GM19238 (cell line): ENCODE measurements at regions not wholly inside any gene's neighbourhood (a gene's known extent, or its start where the extent isn't known, plus 50 kb on each side); places are given as distances from the start of the nearest gene placed in this dataset.
"Not testable (repeated sequence)": the region's sequence is repeated elsewhere in the genome, so short reads cannot be mapped to it uniquely, and the experiment has no call there.

Experiments
- DNase-seq: peaks from one replicate; pipeline ENCODE4 v3.0.0; 2011; ENCODE audit warnings: low spot score; ENCODE audit not compliant: insufficient read length

GRCh38 chr6:15775076-15775634 is 112.3 kb upstream of the DTNBP1 start:
- DNase-seq: no peak

- DNase-seq: no peak
These were observed 111.1 kb upstream of the DTNBP1 start for GRCh38 chr6:15773806-15774410.

- no peak for DNase-seq
These were observed 107.7 kb upstream of the DTNBP1 start for GRCh38 chr6:15770347-15771143.

GRCh38 chr6:15769511-15770018 is 106.7 kb upstream of the DTNBP1 start:
- DNase-seq: no peak

- DNase-seq: no peak
These were observed 106.2 kb upstream of the DTNBP1 start for GRCh38 chr6:15768999-15769398.

DNA sequence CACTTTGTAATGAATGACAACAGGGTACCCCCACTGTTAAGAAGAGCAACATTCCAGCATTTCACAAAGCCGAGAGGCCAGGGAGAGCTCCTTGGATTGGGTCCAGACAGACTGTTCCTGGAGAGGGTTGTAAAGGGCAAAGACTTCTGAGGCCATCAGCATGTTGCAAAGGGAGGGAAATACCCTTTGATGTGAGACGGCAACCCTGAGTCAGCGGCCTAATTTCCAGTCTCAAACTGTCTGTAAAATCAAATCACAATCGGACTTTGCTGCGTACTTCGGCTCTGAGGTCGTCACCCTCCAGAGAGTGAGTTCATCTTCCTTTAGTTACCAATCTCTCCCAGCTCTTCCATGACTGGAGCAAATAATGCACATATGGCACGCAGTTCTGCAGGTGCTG is 101.0 kb upstream of the DTNBP1 start:
- no peak for DNase-seq

- no peak for DNase-seq
These were observed 100.5 kb upstream of the DTNBP1 start for GRCh38 chr6:15763364-15763763.

GRCh38 chr6:15761045-15761502 is 98.2 kb upstream of the DTNBP1 start:
- no peak for DNase-seq

- no peak for DNase-seq
These were observed 95.9 kb upstream of the DTNBP1 start for GRCh38 chr6:15758631-15759215.

DNA sequence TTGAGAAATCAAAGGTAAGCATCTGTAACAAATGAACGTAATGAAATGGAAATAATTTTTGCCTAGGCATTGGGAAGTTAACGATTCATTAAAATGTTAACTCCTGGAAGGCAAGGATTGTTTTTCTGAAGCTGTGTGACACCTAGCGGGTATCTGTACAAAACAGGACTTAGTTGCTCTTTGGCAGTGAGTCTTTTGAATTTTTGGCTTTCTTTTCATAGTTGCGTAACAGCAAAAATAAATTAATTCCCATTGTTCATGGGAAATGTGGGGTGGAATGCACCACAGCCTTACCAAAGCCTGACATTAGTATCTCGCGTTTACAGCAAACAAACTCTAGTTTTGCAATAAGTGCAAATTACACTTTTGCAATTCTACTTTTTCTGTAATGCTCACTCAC is 92.7 kb upstream of the DTNBP1 start:
- no peak for DNase-seq

GRCh38 chr6:15754706-15755079 is 91.9 kb upstream of the DTNBP1 start:
- DNase-seq: no peak

- no peak for DNase-seq
These were observed 91.3 kb upstream of the DTNBP1 start for GRCh38 chr6:15754035-15754705.

DNA sequence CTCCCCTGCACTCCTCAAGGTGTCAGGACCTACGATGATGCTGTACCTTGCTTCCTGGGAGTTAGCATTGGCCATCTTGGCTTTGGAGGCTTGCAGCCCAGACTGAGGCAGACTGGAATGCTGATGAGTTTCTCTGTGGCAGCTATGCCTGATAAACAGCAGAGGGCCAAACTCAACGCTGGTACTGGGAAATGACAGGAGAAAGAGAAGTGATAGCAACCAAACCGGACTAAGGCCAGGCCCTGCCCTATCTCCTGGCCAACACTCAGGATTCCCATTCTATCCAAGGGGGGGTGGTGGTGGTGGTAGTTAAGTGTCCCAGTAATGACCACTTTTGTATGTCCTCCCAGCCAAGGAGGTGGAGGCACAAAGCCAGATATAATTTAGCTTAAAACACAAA is 90.0 kb upstream of the DTNBP1 start:
- DNase-seq: no peak

DNA sequence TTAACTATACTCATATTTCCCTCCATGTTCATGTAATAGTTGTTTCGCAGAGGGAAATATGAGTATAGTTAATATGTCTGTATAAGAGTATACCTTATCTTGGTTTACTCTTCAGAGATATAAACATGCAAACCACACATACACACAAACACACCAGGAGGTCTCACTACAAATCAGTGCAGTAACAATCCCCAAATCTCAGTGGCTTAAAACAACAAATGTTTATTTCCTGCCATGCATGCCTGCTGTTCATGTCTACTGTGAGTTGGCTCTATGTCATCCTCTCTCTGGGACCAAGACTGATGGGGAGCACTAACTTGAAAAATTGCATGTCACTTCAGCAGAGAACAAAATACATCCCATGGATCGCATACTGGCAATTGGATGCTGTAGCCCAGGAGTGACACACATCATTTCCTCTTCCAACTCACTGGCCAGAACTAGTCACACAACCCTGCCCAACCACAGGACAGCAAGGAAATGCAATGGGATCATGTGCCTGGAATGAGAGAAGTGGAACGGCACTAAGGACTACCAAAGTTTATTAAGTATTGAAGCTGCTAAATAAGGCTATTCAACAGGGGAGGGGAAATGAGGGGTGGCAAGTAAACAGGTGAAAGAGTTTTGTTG is 89.0 kb upstream of the DTNBP1 start:
- DNase-seq: no peak

DNA sequence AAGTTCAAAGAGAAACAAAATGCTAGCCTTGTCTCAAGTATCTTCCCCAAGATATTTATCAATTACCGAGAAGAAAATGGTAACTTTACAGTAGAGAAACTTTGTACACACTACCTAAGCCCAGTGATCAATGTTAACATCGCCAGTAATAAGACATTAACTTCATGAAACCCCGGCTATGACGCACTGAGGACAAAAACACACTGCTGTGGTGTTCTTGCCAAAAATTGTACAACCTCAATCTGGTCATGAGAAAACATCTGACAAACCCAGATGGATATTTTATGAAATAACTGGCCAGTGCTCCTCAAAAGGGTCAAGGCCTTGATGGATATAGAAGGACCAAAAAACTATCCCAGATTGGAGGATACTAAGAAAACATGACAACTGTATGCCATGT is 85.5 kb upstream of the DTNBP1 start:
- no peak for DNase-seq

- DNase-seq: no peak
These were observed 84.6 kb upstream of the DTNBP1 start for GRCh38 chr6:15747354-15747883.

DNA sequence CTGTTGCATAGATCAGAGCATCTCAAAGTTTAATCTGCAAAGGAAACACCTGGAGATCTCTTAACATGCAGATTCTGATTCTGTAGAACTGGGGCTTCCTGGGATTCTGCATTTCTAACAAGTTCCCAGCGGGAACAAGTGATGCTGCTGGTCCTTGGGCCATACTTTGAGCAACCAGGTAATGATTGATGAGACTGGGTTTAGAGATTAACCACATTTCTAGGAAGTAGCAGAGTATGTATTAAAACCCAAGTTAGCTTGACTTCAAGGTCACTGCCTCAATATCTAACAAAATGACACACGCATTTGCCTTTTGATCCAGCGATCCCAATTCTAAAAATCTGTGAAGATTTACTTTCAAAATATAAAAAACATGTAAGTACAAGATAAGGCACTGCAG is 83.0 kb upstream of the DTNBP1 start:
- no peak for DNase-seq

DNA sequence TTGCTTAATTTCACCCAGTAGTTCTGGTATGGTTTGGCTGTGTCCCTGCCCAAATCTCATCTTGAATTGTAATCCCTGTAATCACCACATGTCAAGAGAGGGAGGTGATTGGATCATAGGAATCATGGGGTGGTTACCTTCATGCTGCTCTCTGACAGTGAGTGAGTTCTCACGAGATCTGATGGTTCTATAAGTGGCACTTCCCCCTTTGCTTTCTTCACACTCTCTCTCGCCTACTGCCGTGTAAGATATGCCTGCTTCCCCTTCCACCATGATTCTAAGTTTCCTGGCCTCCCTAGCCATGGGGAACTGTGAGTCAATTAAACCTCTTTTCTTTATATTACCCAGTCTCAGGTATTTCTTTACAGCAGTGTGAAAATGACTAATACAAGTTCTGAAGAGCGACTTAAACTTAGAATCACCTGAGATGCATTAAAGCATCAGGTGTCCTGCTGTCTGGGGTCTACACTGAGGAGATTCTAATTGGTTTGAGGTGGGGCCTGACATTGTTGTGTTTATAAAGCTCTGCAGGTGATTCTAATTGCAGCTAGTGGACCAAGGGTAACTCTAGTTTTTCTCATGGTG is 82.1 kb upstream of the DTNBP1 start:
- DNase-seq: no peak

- DNase-seq: not testable (repeated sequence)
These were observed 79.2 kb upstream of the DTNBP1 start for GRCh38 chr6:15742013-15742412.

- DNase-seq: no peak
These were observed 78.6 kb upstream of the DTNBP1 start for GRCh38 chr6:15741405-15741804.

DNA sequence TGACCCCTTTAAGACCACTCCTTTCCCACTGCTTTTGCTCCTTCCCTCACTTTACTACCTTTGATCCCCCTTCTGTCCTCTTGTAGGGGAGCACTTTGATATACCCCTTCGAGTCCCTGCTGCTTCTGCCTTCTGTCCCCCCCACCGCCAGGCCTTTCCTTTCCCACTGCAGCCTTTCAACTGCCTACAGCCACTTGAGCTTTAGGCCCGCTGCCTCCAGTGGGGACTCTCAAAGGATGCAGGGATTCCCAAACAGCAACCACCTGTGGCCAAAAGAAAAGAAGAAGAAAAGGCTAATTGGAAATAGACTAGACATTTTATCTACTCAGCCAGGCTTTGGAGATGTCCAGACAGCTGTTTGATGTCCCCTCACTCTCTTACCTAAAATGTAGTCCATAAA is 77.0 kb upstream of the DTNBP1 start:
- no peak for DNase-seq
